ENCODE measurements at regions not wholly inside any gene's neighbourhood (a gene's known extent, or its start where the extent isn't known, plus 50 kb on each side); places are given as distances from the start of the nearest gene placed in this dataset.

GRCh38 chr10:36612436-36612835, 513.0 kb upstream of the ANKRD30A start:
- TF ChIP-seq CTCF (IDR thresholded peaks at IDR 0.05): no peak
- Histone ChIP-seq H3K27ac (no peak overlapping the region), H3K4me3 (no peak overlapping the region)
- no peak for DNase-seq (ENCODE audit: low spot score)

- no peak for TF ChIP-seq CTCF (IDR thresholded peaks at IDR 0.05)
- Histone ChIP-seq H3K4me3 (no peak overlapping the region), H3K27ac (no peak overlapping the region)
- no peak for DNase-seq (ENCODE audit: low spot score)
Observed at GRCh38 chr10:36608866-36609265, 516.5 kb upstream of the ANKRD30A start.

- Histone ChIP-seq H3K4me3 (no peak overlapping the region), H3K27ac (no peak overlapping the region)
- no peak for DNase-seq (ENCODE audit: low spot score)
- TF ChIP-seq CTCF (IDR thresholded peaks at IDR 0.05): no peak
Observed at GRCh38 chr10:36608251-36608650, 517.1 kb upstream of the ANKRD30A start.

GRCh38 chr10:36606234-36606839, 519.1 kb upstream of the ANKRD30A start:
- TF ChIP-seq CTCF (IDR thresholded peaks at IDR 0.05): no peak
- no peak for DNase-seq (ENCODE audit: low spot score)
- Histone ChIP-seq H3K27ac (no peak overlapping the region), H3K4me3 (no peak overlapping the region)

- Histone ChIP-seq H3K4me3 (no peak overlapping the region), H3K27ac (no peak overlapping the region)
- TF ChIP-seq CTCF (IDR thresholded peaks at IDR 0.05): no peak
- no peak for DNase-seq (ENCODE audit: low spot score)
Observed at GRCh38 chr10:36604316-36604715, 521.1 kb upstream of the ANKRD30A start.

- no peak for DNase-seq (ENCODE audit: low spot score)
- Histone ChIP-seq H3K4me3 (no peak overlapping the region), H3K27ac (no peak overlapping the region)
- TF ChIP-seq CTCF (IDR thresholded peaks at IDR 0.05): no peak
Observed at GRCh38 chr10:36603688-36604087, 521.7 kb upstream of the ANKRD30A start.

- Histone ChIP-seq H3K27ac (no peak overlapping the region), H3K4me3 (no peak overlapping the region)
- TF ChIP-seq CTCF (IDR thresholded peaks at IDR 0.05): no peak
- DNase-seq (ENCODE audit: low spot score): no peak
Observed at GRCh38 chr10:36602374-36602773, 523.0 kb upstream of the ANKRD30A start.
